SK-N-DZ (cell line): ENCODE measurements at regions not wholly inside any gene's neighbourhood (a gene's known extent, or its start where the extent isn't known, plus 50 kb on each side); places are given as distances from the start of the nearest gene placed in this dataset.

ENCODE experiments used
- DNase-seq: peaks from one replicate; pipeline ENCODE4 v3.0.0-alpha.2; 2015; ENCODE audit warnings: low spot score

GRCh38 chr5:53327811-53328334, 152.6 kb upstream of the FST start:
- peak; percentile 4 for DNase-seq

GRCh38 chr5:53330491-53330890, 149.9 kb upstream of the FST start:
- no peak for DNase-seq

DNA sequence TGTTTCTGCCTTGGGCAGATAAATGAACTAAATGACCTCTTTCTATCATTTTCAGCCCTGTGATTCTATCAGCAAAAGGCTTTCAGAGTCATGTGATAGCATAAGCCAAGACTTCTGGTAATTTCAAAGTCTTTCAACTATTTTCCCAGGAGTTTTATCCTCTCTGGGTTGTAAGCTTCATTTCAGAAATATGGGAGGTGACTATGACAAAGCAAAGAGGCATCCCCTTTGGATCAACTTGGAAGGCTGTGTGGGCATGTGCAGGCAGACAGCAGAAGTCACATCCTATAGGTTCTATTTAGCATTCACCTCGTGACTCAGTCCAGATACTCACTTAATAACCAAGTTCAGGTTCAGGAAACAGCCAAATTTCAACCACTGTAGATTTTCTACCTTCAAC, 149.0 kb upstream of the FST start:
- DNase-seq, result no peak

DNA sequence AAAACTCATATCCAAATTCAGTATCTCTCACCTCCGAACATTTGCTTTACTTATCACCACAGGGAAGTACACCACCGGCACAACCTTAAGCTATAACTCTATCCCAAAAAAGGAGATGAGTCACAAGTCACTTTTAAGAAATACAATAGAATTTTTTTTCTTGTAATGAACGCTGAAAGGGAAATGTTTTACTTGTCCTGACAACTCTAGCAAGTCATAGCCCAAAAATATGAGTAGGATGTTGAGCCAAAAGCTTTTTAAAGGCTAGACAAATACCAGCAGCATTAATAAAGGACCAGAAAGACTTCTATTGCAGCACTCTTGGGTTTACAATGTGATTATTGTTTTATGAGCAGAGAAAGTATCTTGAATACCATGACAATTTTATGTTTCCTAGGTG, 147.3 kb upstream of the FST start:
- no peak for DNase-seq

DNA sequence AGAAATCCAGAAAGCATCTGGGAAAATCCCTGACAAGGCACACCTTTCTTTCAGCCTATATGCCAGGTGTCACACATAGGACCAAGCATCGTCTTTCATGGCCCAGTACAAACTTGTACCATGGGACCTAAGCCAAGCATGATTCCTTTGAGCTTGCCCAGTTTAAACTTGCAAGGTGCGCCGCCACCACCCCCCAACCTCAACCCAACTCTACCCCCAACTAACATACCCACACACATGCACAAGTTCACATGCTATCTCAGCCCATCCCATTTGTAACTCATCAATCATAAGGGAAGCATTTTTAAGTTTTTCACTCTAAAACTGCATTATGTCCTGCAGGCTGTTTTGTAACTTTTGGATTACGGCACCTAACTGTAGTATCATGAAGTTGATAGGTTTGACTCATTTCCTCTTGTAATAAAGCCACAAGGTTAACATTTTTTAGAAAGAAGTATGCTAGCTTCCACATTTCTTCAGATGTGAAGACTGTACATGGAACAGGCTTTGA, 145.9 kb upstream of the FST start:
- DNase-seq, result no peak

- no peak for DNase-seq
These were observed 145.3 kb upstream of the FST start for GRCh38 chr5:53335115-53335514.

- no peak for DNase-seq
These were observed 142.6 kb upstream of the FST start for GRCh38 chr5:53337827-53338226.

- DNase-seq, result no peak
These were observed 141.5 kb upstream of the FST start for GRCh38 chr5:53338971-53339370.

- DNase-seq, result no peak
These were observed 140.4 kb upstream of the FST start for GRCh38 chr5:53339962-53340540.

DNA sequence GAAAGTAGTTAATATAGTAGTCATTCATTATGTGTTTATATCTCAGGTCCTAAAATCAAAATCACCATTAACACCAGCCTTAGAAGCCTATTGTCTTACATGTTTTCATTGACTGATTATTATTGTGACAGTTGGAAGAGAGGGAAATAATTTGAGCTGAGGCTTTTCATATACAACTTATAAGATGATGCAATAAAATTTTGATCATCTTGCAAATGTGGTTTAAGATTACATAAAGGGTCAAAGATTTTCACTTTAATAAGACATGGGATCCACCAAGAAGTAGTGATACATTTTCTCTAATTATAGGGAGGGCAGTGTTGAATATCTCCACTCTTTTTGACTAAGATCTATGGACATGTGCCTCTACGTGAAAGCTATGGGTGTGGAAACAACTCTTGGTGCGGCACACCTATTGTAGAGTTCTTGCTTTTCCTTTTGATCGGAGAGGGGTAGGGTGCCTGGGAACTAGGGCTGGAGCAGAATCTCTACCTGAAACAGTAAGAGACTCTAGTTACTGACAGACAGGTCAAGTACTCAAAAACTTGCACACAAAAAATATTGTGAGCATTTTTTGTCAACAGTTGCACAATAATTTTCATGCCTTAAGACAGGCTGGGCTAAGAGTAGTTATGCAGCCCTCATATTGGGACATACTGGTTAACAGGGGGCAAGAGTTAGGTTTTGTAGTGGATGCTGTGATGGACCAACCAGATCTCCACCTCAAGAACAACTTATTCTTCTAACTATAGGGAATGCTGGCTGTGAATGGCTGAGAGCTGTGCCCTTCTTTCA, 139.3 kb upstream of the FST start:
- no peak for DNase-seq

GRCh38 chr5:53342236-53342635, 138.2 kb upstream of the FST start:
- no peak for DNase-seq

- no peak for DNase-seq
These were observed 137.2 kb upstream of the FST start for GRCh38 chr5:53343187-53343586.

- no peak for DNase-seq
These were observed 130.1 kb upstream of the FST start for GRCh38 chr5:53350368-53350767.

GRCh38 chr5:53350991-53351770, 129.2 kb upstream of the FST start:
- no peak for DNase-seq

- no peak for DNase-seq
These were observed 125.1 kb upstream of the FST start for GRCh38 chr5:53355316-53355715.

DNA sequence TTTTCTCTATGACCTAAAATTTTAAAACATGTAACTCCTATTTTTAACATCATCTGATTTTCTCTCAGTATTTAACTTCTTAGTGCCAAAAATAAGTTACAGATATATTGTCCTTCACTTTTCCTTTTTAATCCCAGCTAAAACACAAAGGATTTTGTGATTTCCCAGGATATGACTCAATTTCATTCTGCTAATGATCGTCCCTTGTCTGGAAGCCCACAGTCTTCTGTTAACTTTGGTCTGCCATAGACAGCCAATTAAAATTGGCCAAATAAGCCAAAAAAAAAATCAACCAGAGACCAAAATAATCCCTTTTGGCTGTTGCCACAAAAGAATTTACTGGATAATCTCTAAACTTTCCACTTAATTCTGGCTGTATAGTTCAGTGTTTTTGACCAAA, 124.5 kb upstream of the FST start:
- DNase-seq, result no peak

DNA sequence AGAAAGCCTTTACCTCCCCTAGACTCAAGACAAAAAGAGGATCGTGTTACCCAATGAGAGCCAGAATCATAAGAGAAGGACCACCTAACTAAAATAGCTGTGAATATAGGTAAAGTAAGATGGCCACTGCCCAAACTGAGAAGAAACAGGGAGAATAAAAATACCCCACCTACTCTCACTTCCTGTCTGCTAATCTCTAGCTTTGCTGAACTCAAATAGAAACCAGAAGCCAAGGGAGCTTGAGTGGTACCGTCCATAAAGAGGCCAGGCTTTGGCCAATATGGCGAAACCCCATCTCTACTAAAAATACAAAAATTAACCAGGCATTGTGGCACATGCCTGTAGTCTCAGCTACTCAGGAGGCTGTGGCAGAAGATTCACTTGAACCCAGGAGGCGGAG, 123.0 kb upstream of the FST start:
- DNase-seq, result no peak

- DNase-seq, result no peak
These were observed 121.6 kb upstream of the FST start for GRCh38 chr5:53358794-53359193.

DNA sequence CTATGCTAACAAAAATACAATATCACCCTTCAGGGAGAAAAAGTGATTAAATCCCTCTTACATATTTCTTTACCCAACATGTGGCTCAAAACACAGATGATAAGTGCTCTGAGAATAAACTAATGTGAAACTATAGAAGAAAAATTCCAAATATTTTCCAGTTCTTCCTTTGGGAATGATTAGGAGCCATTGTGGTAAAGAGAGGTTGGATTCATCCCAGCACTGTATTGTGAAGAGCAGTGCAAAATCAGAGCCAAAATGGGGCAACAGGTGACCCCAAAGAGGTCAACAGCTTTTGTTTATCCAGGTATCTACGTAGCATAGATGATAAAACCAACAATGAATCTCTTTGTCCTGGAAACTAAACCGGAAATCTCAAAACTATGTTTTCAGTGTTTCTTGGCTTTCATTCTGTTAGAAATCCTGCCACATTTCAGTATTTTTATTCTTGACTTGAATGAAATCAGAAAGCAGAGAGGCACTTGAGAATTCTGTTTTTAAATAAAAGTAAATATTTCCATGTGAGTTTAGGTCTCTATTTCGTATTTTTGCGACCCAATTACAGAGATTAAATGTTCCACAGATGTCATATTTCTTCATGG, 120.4 kb upstream of the FST start:
- DNase-seq, result no peak

DNA sequence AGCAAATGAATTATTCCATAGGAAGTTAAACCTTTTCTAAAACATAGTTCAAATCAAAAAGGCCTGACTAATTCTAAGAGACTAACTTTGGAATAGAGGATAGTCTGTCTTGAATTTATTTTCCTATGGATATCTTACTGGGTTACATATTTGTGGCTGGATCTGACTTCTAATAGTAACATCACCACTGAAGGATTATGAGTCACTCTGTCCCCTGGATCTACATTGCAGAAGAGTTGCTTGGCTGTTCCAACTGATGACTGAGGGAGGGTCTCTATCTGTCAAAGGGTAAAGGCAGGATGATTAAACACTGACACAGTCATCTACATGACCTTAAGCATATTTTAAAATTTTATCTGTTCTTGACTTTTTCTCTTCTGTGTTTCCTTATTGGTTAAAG, 119.6 kb upstream of the FST start:
- DNase-seq, result no peak

DNA sequence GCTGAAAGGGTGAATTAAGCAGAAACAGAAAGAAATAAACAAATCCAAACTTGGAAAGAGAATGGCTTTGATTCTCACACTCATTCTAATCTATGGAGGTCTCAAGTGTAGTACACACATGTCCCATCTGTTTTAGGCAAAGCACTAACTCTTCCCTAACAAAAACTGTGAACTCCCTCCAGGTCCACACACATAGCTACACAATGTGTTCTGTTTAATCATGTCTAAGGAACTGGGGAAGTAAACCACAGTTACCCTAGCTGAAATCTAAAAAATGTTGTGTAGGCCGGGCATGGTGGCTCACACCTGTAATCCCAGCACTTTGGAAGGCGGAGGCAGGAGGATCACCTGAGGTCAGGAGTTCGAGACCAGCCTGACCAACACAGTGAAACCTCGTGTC, 118.7 kb upstream of the FST start:
- no peak for DNase-seq

- no peak for DNase-seq
These were observed 117.9 kb upstream of the FST start for GRCh38 chr5:53362521-53362941.
